ENCODE measurements at regions not wholly inside any gene's neighbourhood (a gene's known extent, or its start where the extent isn't known, plus 50 kb on each side); places are given as distances from the start of the nearest gene placed in this dataset.

DNA sequence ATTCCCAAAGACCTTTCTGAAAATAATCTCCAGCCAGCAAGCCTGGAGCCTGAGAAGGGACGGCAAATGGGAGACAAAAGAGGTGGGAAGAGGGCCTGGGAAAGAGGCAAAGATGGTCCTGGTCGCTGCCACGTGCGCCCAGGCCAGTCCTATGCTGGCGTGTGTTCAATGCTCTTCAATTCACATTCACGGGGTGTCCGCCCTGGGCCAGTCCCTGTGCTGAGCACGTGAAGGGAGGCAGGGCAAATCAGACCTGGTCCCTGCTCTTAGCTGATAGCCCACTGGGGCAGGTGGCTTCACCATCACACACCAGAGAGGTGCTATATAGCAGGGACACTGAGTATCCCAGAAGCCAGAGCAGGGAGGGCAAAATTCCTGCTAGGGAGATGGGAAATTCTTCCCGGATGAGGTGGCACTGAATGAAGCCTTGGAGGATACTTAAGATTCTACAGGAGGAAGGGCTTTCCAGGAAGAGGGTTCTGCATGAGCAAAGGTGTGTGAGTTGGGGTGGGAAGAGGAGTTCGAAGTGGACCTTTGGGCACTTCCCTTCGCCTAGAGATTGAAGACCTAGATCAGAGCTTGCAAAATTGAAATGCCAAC lies 148.2 kb downstream of the CHST1 start:
- peaks cover 4% of the 10 kb centered on the region for H3K9me3 Mint-ChIP-seq
- no peaks in the 10 kb centered on the region for H3K4me1 Mint-ChIP-seq (ENCODE audit: low read depth)
- H3K27me3 Mint-ChIP-seq, result peaks cover 5% of the 10 kb centered on the region
- H3K36me3 Mint-ChIP-seq (ENCODE audit: low read depth), result no peaks in the 10 kb centered on the region
- no peak overlapping the region for H3K27ac Mint-ChIP-seq
- H3K4me3 Mint-ChIP-seq, result no peak overlapping the region

- H3K36me3 Mint-ChIP-seq (ENCODE audit: low read depth), result no peaks in the 10 kb centered on the region
- peaks cover 5% of the 10 kb centered on the region for H3K27me3 Mint-ChIP-seq
- no peak overlapping the region for H3K4me3 Mint-ChIP-seq
- no peaks in the 10 kb centered on the region for H3K9me3 Mint-ChIP-seq
- H3K27ac Mint-ChIP-seq, result no peak overlapping the region
- H3K4me1 Mint-ChIP-seq (ENCODE audit: low read depth), result no peaks in the 10 kb centered on the region
Measured at GRCh38 chr11:45513821-45514340, 151.5 kb downstream of the CHST1 start.

DNA sequence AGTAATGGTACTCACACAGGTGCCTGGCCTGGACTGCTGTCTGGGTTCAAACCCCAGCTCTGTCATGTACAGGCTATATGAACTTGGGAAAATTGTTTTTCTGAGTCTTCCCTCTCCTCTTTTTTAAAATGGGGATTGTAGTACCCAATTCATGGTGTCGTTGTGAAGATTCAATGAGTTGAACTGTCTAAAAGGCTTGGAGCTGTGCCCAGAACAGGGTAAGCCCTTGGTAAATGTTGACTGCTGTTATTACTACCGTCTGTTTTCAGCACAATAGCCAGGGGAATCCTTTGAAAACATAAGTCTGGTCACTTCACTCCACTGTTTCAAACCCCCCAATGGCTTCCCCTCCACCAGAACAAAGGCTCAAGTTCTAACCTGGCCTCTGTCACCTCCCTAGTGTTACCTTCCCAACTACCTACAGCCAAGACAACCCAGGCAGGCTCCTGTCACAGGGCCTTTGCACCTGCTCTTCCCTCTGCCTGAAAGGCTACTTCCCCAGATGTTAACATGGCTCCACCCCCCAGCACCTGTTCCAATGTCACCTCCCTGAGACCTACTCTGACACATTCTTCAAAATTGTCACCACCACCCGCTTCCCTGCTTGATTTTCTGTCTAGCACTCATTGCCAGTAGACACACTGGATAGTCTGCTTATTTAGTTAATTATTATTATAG lies 152.8 kb downstream of the CHST1 start:
- Mint-ChIP-seq H3K36me3 (ENCODE audit: low read depth) (no peaks in the 10 kb centered on the region), H3K4me3 (no peak overlapping the region), H3K27me3 (peaks cover 5% of the 10 kb centered on the region), H3K9me3 (no peaks in the 10 kb centered on the region), H3K27ac (no peak overlapping the region), H3K4me1 (ENCODE audit: low read depth) (no peaks in the 10 kb centered on the region)

- no peak overlapping the region for H3K4me3 Mint-ChIP-seq
- H3K27me3 Mint-ChIP-seq, result peaks cover 5% of the 10 kb centered on the region
- H3K9me3 Mint-ChIP-seq, result no peaks in the 10 kb centered on the region
- H3K4me1 Mint-ChIP-seq (ENCODE audit: low read depth), result no peaks in the 10 kb centered on the region
- no peaks in the 10 kb centered on the region for H3K36me3 Mint-ChIP-seq (ENCODE audit: low read depth)
- no peak overlapping the region for H3K27ac Mint-ChIP-seq
Measured at GRCh38 chr11:45511566-45511965, 153.9 kb downstream of the CHST1 start.

GRCh38 chr11:45507916-45508315 lies 157.5 kb downstream of the CHST1 start:
- Mint-ChIP-seq H3K9me3 (peaks cover 7% of the 10 kb centered on the region), H3K27ac (no peak overlapping the region), H3K36me3 (ENCODE audit: low read depth) (no peaks in the 10 kb centered on the region), H3K4me3 (no peak overlapping the region), H3K4me1 (ENCODE audit: low read depth) (no peaks in the 10 kb centered on the region), H3K27me3 (peaks cover 13% of the 10 kb centered on the region)

- no peaks in the 10 kb centered on the region for H3K36me3 Mint-ChIP-seq (ENCODE audit: low read depth)
- H3K4me1 Mint-ChIP-seq (ENCODE audit: low read depth), result no peaks in the 10 kb centered on the region
- H3K27me3 Mint-ChIP-seq, result peaks cover 24% of the 10 kb centered on the region
- peaks cover 10% of the 10 kb centered on the region for H3K9me3 Mint-ChIP-seq
- H3K4me3 Mint-ChIP-seq, result no peak overlapping the region
- no peak overlapping the region for H3K27ac Mint-ChIP-seq
Measured at GRCh38 chr11:45503311-45503710, 162.1 kb downstream of the CHST1 start.

- no peak overlapping the region for H3K4me3 Mint-ChIP-seq
Measured at GRCh38 chr11:45502226-45502545, 163.2 kb downstream of the CHST1 start.

DNA sequence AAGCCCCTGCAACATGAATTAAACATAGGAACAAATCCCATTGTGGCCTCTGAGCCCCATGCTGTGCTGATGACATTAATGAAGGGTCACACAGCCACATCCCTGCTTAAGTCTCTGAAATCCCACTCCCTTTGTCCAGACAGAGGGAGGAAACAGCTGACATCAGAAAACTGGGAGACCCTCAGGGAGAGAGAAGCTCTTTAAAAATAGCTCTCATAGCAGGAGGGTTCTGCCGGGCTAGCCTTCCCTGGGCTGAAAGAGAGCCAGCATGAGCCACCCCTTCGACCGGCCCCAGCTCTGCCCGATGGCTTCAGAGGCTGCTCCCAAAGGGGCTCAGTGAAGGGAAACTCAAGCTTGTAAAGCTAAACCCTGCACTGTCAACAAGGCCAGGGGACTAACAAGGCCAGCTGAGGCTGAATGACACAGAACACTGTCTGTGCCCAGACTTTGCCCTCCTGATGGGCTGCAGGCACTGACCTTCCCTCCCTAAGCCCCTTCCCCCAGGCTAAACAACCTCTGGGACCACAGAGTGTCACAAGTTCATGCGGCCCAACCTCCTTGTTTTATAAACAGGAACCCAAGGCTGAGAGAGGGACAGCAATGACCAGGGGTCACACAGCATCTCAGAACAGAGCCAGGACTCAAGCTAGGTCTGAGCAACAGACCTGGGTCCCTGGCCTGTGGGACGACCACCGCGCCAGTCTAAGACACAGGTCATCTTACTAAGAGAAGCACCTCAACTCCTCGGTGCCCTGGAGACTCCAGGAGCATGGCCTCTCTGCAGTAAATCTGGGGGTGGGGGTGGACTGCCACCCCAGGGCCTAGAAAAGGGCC lies 163.8 kb downstream of the CHST1 start:
- Mint-ChIP-seq H3K4me3 (no peak overlapping the region), H3K4me1 (ENCODE audit: low read depth) (no peaks in the 10 kb centered on the region), H3K9me3 (peaks cover 16% of the 10 kb centered on the region), H3K27me3 (peaks cover 33% of the 10 kb centered on the region), H3K27ac (no peak overlapping the region), H3K36me3 (ENCODE audit: low read depth) (no peaks in the 10 kb centered on the region)

More at GRCh38 chr11:45502226-45502545, 163.2 kb downstream of the CHST1 start:
- H3K27me3 Mint-ChIP-seq, result peaks cover 33% of the 10 kb centered on the region
- no peak overlapping the region for H3K27ac Mint-ChIP-seq
- no peaks in the 10 kb centered on the region for H3K36me3 Mint-ChIP-seq (ENCODE audit: low read depth)
- peaks cover 16% of the 10 kb centered on the region for H3K9me3 Mint-ChIP-seq
- no peaks in the 10 kb centered on the region for H3K4me1 Mint-ChIP-seq (ENCODE audit: low read depth)

GRCh38 chr11:45500451-45500850 lies 165.0 kb downstream of the CHST1 start:
- Mint-ChIP-seq H3K4me3 (no peak overlapping the region), H3K27me3 (peaks cover 33% of the 10 kb centered on the region), H3K4me1 (ENCODE audit: low read depth) (no peaks in the 10 kb centered on the region), H3K27ac (no peak overlapping the region), H3K36me3 (ENCODE audit: low read depth) (no peaks in the 10 kb centered on the region), H3K9me3 (peaks cover 16% of the 10 kb centered on the region)

DNA sequence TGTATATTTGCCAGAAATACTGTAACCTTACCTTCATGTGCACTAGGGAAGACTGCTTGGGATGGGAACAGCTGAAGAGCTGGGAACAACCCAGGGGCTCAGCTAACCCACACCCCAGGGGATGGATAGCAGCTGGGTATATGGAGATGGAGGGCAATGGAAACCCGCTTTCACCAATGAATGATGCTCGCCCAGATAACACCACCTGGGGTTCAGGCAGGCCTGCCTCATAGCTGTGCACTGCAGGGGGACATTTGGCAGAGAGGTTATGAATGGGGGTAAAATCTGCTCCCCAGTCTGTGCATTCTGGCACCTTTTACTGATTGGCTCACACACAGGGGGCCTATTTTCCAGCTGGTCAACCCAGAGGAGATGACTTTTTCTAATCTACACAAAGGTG lies 170.7 kb downstream of the CHST1 start:
- Mint-ChIP-seq H3K36me3 (ENCODE audit: low read depth) (no peaks in the 10 kb centered on the region), H3K4me3 (no peak overlapping the region), H3K27ac (no peak overlapping the region), H3K27me3 (peaks cover 39% of the 10 kb centered on the region), H3K4me1 (ENCODE audit: low read depth) (no peaks in the 10 kb centered on the region), H3K9me3 (peaks cover 9% of the 10 kb centered on the region)

- Mint-ChIP-seq H3K27me3 (peaks cover 24% of the 10 kb centered on the region), H3K4me3 (no peak overlapping the region), H3K4me1 (ENCODE audit: low read depth) (no peaks in the 10 kb centered on the region), H3K36me3 (ENCODE audit: low read depth) (no peaks in the 10 kb centered on the region), H3K9me3 (peaks cover 3% of the 10 kb centered on the region), H3K27ac (no peak overlapping the region)
Measured at GRCh38 chr11:45489281-45489905, 176.0 kb downstream of the CHST1 start.

GRCh38 chr11:45486461-45486860 lies 179.0 kb downstream of the CHST1 start:
- H3K9me3 Mint-ChIP-seq, result no peaks in the 10 kb centered on the region
- H3K36me3 Mint-ChIP-seq (ENCODE audit: low read depth), result no peaks in the 10 kb centered on the region
- peaks cover 21% of the 10 kb centered on the region for H3K27me3 Mint-ChIP-seq
- H3K27ac Mint-ChIP-seq, result no peak overlapping the region
- H3K4me3 Mint-ChIP-seq, result no peak overlapping the region
- no peaks in the 10 kb centered on the region for H3K4me1 Mint-ChIP-seq (ENCODE audit: low read depth)

GRCh38 chr11:45485070-45485707 lies 180.2 kb downstream of the CHST1 start:
- no peak overlapping the region for H3K4me3 Mint-ChIP-seq
- H3K4me1 Mint-ChIP-seq (ENCODE audit: low read depth), result no peaks in the 10 kb centered on the region
- H3K9me3 Mint-ChIP-seq, result no peaks in the 10 kb centered on the region
- H3K27ac Mint-ChIP-seq, result no peak overlapping the region
- no peaks in the 10 kb centered on the region for H3K36me3 Mint-ChIP-seq (ENCODE audit: low read depth)
- peaks cover 24% of the 10 kb centered on the region for H3K27me3 Mint-ChIP-seq

GRCh38 chr11:45484326-45484883 lies 181.0 kb downstream of the CHST1 start:
- no peaks in the 10 kb centered on the region for H3K9me3 Mint-ChIP-seq
- no peak overlapping the region for H3K4me3 Mint-ChIP-seq
- H3K36me3 Mint-ChIP-seq (ENCODE audit: low read depth), result no peaks in the 10 kb centered on the region
- H3K4me1 Mint-ChIP-seq (ENCODE audit: low read depth), result no peaks in the 10 kb centered on the region
- H3K27me3 Mint-ChIP-seq, result peaks cover 24% of the 10 kb centered on the region
- no peak overlapping the region for H3K27ac Mint-ChIP-seq

All from stimulated activated naive CD8-positive, alpha-beta T cell treated with anti-CD3 and anti-CD28 coated beads, Interleukin-15, Interleukin-2, amounts not matched to agents 100 ng/mL and 50 ng/mL, for 24 hours (primary cell).